ENCODE measurements at regions not wholly inside any gene's neighbourhood (a gene's known extent, or its start where the extent isn't known, plus 50 kb on each side); places are given as distances from the start of the nearest gene placed in this dataset.
"Not testable (repeated sequence)": the region's sequence is repeated elsewhere in the genome, so short reads cannot be mapped to it uniquely, and the experiment has no call there.

- no peak for TF ChIP-seq CTCF (IDR thresholded peaks at IDR 0.05)
- DNase-seq (ENCODE audit: low spot score in 2 of 2), result no peak
- intact Hi-C loops (cut with DNase I), result no loop called here
- H3K4me1 ChIP-seq, result no peaks in the 10 kb centered on the region
- H3K9me3 ChIP-seq, result no peaks in the 10 kb centered on the region
- H3K4me3 ChIP-seq, result no peak overlapping the region
- no peaks in the 10 kb centered on the region for H3K36me3 ChIP-seq
- no peaks in the 10 kb centered on the region for H3K27me3 ChIP-seq
- no peak overlapping the region for H3K27ac ChIP-seq
Measured at GRCh38 chr4:112748352-112748878, 111.5 kb downstream of the LARP7 start.

GRCh38 chr4:112750749-112751148 lies 113.8 kb downstream of the LARP7 start:
- intact Hi-C loops (cut with DNase I); H3K4me1 ChIP-seq; H3K4me3 ChIP-seq; H3K27me3 ChIP-seq; H3K27ac ChIP-seq; DNase-seq (ENCODE audit: low spot score in 2 of 2); H3K9me3 ChIP-seq; H3K36me3 ChIP-seq: not testable (repeated sequence)

DNA sequence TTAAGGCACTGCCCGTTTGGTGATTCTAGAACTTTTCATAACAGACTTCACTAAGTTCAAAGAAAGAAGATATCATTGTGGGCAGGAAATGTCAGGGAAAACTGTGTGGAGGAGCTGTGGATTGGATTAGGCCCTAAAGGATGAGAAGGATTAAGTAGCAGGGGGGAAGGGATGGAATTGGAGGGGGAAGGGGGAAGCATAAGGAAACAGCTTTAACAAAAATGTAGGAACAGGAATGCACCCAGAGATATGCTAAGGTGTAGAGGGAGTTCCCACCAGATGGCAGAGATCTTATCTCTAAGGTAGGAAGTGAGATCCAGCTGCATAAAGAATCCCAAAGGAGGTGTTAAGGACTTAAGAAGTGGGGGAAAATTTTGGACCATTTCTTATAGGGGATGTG lies 114.5 kb downstream of the LARP7 start:
- H3K4me3 ChIP-seq, result no peak overlapping the region
- no peak for TF ChIP-seq CTCF (IDR thresholded peaks at IDR 0.05)
- intact Hi-C loops (cut with DNase I), result no loop called here
- no peaks in the 10 kb centered on the region for H3K36me3 ChIP-seq
- no peak for DNase-seq (ENCODE audit: low spot score in 2 of 2)
- H3K4me1 ChIP-seq, result no peaks in the 10 kb centered on the region
- H3K9me3 ChIP-seq, result no peaks in the 10 kb centered on the region
- H3K27me3 ChIP-seq, result no peaks in the 10 kb centered on the region
- no peak overlapping the region for H3K27ac ChIP-seq

GRCh38 chr4:112752061-112752460 lies 115.1 kb downstream of the LARP7 start:
- no peak for DNase-seq (ENCODE audit: low spot score in 2 of 2)
- Histone ChIP-seq H3K4me1 (no peaks in the 10 kb centered on the region), H3K9me3 (no peaks in the 10 kb centered on the region), H3K27me3 (no peaks in the 10 kb centered on the region), H3K36me3 (no peaks in the 10 kb centered on the region), H3K4me3 (no peak overlapping the region), H3K27ac (no peak overlapping the region)
- no peak for TF ChIP-seq CTCF (IDR thresholded peaks at IDR 0.05)
- intact Hi-C loops (cut with DNase I), result no loop called here

- Histone ChIP-seq H3K27ac (no peak overlapping the region), H3K27me3 (no peaks in the 10 kb centered on the region), H3K4me1 (no peaks in the 10 kb centered on the region), H3K9me3 (no peaks in the 10 kb centered on the region), H3K4me3 (no peak overlapping the region), H3K36me3 (no peaks in the 10 kb centered on the region)
- intact Hi-C loops (cut with DNase I), result no loop called here
- no peak for TF ChIP-seq CTCF (IDR thresholded peaks at IDR 0.05)
- no peak for DNase-seq (ENCODE audit: low spot score in 2 of 2)
Measured at GRCh38 chr4:112752510-112752909, 115.6 kb downstream of the LARP7 start.

GRCh38 chr4:112753333-112753732 lies 116.4 kb downstream of the LARP7 start:
- no peaks in the 10 kb centered on the region for H3K9me3 ChIP-seq
- H3K4me1 ChIP-seq, result no peaks in the 10 kb centered on the region
- H3K36me3 ChIP-seq, result no peaks in the 10 kb centered on the region
- DNase-seq (ENCODE audit: low spot score in 2 of 2), result no peak
- intact Hi-C loops (cut with DNase I), result no loop called here
- H3K27me3 ChIP-seq, result no peaks in the 10 kb centered on the region
- no peak for TF ChIP-seq CTCF (IDR thresholded peaks at IDR 0.05)
- no peak overlapping the region for H3K27ac ChIP-seq
- no peak overlapping the region for H3K4me3 ChIP-seq
